SU-DHL-6 (cell line): ENCODE measurements at regions not wholly inside any gene's neighbourhood (a gene's known extent, or its start where the extent isn't known, plus 50 kb on each side); places are given as distances from the start of the nearest gene placed in this dataset.

Experiments
- EZH2phosphoT487 ChIP-seq: fragments of 200-600 bp; sonication (generic), shearing (Covaris generic); conservative IDR thresholded peaks from 2 replicates; pipeline ENCODE4 v1.6.1; 2018; ENCODE audit warnings: mild to moderate bottlenecking, antibody characterized with exemption, low read length, moderate library complexity, mixed read lengths
- TF ChIP-seq, protein P1 (sequence below): fragments of 200-600 bp; sonication (generic); IDR thresholded peaks from one replicate; pipeline ENCODE4 v1.5.1; 2017; ENCODE audit warnings: antibody characterized with exemption, mild to moderate bottlenecking, low read length, moderate library complexity; ENCODE audit not compliant: insufficient read depth, poor library complexity, severe bottlenecking

DNA sequence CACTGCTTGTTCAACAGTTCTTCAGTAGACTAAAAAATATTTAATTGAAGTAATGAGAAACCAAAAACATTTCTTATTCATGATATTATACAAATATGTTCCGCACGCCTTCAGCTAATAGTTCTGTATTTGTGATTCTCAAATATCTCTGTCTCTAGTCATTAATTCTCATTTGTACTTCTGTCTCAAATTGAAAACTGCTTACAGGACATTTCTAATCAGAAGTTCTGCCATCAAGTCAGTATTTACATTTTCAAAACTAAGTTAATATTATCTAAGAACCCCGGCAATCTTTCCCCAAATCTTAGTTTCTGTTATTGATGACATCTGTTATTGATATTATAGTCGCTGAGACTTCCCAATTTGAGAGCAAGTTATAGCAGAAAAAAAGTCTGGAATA, 78.6 kb upstream of the PGRMC2 start:
- TF ChIP-seq, protein P1, sequence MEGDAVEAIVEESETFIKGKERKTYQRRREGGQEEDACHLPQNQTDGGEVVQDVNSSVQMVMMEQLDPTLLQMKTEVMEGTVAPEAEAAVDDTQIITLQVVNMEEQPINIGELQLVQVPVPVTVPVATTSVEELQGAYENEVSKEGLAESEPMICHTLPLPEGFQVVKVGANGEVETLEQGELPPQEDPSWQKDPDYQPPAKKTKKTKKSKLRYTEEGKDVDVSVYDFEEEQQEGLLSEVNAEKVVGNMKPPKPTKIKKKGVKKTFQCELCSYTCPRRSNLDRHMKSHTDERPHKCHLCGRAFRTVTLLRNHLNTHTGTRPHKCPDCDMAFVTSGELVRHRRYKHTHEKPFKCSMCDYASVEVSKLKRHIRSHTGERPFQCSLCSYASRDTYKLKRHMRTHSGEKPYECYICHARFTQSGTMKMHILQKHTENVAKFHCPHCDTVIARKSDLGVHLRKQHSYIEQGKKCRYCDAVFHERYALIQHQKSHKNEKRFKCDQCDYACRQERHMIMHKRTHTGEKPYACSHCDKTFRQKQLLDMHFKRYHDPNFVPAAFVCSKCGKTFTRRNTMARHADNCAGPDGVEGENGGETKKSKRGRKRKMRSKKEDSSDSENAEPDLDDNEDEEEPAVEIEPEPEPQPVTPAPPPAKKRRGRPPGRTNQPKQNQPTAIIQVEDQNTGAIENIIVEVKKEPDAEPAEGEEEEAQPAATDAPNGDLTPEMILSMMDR, result no peak
- no peak for TF ChIP-seq EZH2phosphoT487
